Upper lobe of left lung (tissue), 4 donors: ENCODE measurements at regions not wholly inside any gene's neighbourhood (a gene's known extent, or its start where the extent isn't known, plus 50 kb on each side); places are given as distances from the start of the nearest gene placed in this dataset.
A peak's percentile ranks its signal among the peaks of the same experiment; 100 is the strongest.

Experiments used
- CTCF ChIP-seq, 6 experiments: fragments of 450-650 bp in 4 of 6; fragments of 200-600 bp in 2 of 6; sonication (generic) in 2 of 6; IDR thresholded peaks; one replicate each; pipeline ENCODE4 v1.5.1; 2016 to 2019; ENCODE audit warnings: antibody characterized with exemption in 6 of 6
- EP300 ChIP-seq, 4 donors: sonication (generic); formaldehyde crosslinking; IDR thresholded peaks; one replicate each; pipeline ENCODE4 v1.5.1; 2017; ENCODE audit warnings: antibody characterized with exemption in 4 of 4, control low read depth in 2 of 4

DNA sequence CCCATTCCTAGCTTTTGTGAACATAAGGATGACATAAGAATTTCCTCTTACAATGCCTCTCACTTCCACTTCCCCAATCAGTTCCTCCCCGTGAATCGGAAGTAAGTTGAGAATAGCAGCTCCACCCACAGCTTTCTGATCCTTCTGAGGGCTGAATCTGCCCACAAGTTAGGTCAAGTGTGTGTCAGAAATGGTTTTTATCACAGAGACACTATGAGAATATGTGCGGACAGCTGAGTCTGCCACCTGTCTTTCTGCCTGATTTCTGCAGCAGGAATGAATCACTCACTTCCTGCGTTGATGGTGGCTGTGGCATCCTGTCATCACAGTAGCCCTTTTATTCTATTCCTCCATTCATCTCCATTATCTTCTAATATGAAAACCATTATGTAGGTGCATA lies 70.2 kb downstream of the RIN2 start:
- TF ChIP-seq EP300 (IDR thresholded peaks at IDR 0.05) = no peak
- TF ChIP-seq CTCF (IDR thresholded peaks at IDR 0.05) = peak in 1 of 6 experiments; percentile 35
